Breast epithelium (tissue), 3 donors: ENCODE measurements at regions not wholly inside any gene's neighbourhood (a gene's known extent, or its start where the extent isn't known, plus 50 kb on each side); places are given as distances from the start of the nearest gene placed in this dataset.

Source experiments
- POLR2A ChIP-seq: fragments of 450-650 bp; IDR thresholded peaks from one replicate; pipeline ENCODE4 v1.6.1; 2016; ENCODE audit warnings: antibody characterized with exemption, mild to moderate bottlenecking, moderate library complexity
- TF ChIP-seq, protein P1 (sequence below), 3 donors: fragments of 450-650 bp; IDR thresholded peaks; one replicate each; pipeline ENCODE4 v1.5.1; 2016 to 2017; ENCODE audit warnings: antibody characterized with exemption in 3 of 3, mild to moderate bottlenecking in 3 of 3, moderate library complexity in 3 of 3

GRCh38 chr2:3098231-3098630, 279.4 kb downstream of the EIPR1 start:
- TF ChIP-seq, protein P1, sequence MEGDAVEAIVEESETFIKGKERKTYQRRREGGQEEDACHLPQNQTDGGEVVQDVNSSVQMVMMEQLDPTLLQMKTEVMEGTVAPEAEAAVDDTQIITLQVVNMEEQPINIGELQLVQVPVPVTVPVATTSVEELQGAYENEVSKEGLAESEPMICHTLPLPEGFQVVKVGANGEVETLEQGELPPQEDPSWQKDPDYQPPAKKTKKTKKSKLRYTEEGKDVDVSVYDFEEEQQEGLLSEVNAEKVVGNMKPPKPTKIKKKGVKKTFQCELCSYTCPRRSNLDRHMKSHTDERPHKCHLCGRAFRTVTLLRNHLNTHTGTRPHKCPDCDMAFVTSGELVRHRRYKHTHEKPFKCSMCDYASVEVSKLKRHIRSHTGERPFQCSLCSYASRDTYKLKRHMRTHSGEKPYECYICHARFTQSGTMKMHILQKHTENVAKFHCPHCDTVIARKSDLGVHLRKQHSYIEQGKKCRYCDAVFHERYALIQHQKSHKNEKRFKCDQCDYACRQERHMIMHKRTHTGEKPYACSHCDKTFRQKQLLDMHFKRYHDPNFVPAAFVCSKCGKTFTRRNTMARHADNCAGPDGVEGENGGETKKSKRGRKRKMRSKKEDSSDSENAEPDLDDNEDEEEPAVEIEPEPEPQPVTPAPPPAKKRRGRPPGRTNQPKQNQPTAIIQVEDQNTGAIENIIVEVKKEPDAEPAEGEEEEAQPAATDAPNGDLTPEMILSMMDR (IDR thresholded peaks at IDR 0.05), result no peak
- no peak for TF ChIP-seq POLR2A
